ENCODE measurements at regions not wholly inside any gene's neighbourhood (a gene's known extent, or its start where the extent isn't known, plus 50 kb on each side); places are given as distances from the start of the nearest gene placed in this dataset.

DNA sequence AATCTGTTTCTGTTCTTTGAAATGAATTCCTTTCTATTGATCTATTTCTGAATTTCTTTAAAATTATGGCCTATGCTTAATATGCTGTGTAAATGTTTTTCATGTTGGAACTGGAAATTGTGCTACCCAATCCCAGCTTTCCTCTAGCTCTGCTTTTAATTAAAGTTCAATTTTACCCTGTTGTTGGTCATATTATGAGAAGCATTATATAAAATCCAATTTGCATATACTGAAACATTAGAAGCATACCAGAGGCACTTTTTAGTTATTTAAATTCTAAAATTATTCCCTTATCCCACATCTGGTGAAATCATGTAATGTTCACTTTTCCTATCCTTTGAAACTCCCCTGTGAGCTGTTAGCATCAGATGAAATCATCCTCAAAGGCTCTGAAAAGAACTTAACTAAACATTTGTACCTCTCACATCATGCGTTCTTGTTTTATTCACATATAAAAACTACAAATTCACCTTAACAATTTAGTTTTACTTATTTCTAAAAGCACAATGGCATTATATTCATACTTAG lies 160.6 kb upstream of the COL21A1 start:
- no peaks in the 10 kb centered on the region for H3K4me1 ChIP-seq (ENCODE audit: insufficient read depth, low read length)
- DNase-seq (no peak), ATAC-seq (ENCODE audit: insufficient read depth, low read depth) (no peak)
- no peak overlapping the region for H3K4me2 ChIP-seq (ENCODE audit: insufficient read depth, low read length)
- H3K9me3 ChIP-seq (ENCODE audit: insufficient read depth, low read length, severe bottlenecking): no peaks in the 10 kb centered on the region
- H3K27me3 ChIP-seq (ENCODE audit: insufficient read depth, low read length, poor library complexity): no peaks in the 10 kb centered on the region
- H3K36me3 ChIP-seq (ENCODE audit: insufficient read depth, low read length): no peaks in the 10 kb centered on the region
- TF ChIP-seq, protein P1, sequence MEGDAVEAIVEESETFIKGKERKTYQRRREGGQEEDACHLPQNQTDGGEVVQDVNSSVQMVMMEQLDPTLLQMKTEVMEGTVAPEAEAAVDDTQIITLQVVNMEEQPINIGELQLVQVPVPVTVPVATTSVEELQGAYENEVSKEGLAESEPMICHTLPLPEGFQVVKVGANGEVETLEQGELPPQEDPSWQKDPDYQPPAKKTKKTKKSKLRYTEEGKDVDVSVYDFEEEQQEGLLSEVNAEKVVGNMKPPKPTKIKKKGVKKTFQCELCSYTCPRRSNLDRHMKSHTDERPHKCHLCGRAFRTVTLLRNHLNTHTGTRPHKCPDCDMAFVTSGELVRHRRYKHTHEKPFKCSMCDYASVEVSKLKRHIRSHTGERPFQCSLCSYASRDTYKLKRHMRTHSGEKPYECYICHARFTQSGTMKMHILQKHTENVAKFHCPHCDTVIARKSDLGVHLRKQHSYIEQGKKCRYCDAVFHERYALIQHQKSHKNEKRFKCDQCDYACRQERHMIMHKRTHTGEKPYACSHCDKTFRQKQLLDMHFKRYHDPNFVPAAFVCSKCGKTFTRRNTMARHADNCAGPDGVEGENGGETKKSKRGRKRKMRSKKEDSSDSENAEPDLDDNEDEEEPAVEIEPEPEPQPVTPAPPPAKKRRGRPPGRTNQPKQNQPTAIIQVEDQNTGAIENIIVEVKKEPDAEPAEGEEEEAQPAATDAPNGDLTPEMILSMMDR (IDR thresholded peaks at IDR 0.05; ENCODE audit: borderline replicate concordance, extremely low read depth, low read length, poor library complexity, severe bottlenecking): no peak
- TF ChIP-seq EZH2 (IDR thresholded peaks at IDR 0.05; ENCODE audit: borderline replicate concordance, low read depth, low read length, severe bottlenecking): no peak
- no peak overlapping the region for H3K4me3 ChIP-seq (ENCODE audit: low read depth in 1 of 2, low read length in 2 of 2)
- H3K27ac ChIP-seq (ENCODE audit: low read length): no peak overlapping the region
- H4K20me1 ChIP-seq (ENCODE audit: insufficient read depth, low read length): no peaks in the 10 kb centered on the region
- H3K79me2 ChIP-seq (ENCODE audit: insufficient read depth, low read length): no peaks in the 10 kb centered on the region
- no peak overlapping the region for H3K9ac ChIP-seq (ENCODE audit: low read depth, low read length)
- H2AFZ ChIP-seq (ENCODE audit: low read depth, low read length): no peak overlapping the region

- ATAC-seq (ENCODE audit: insufficient read depth, low read depth) (no peak), DNase-seq (no peak)
- Histone ChIP-seq H3K27me3 (ENCODE audit: insufficient read depth, low read length, poor library complexity) (no peaks in the 10 kb centered on the region), H3K9ac (ENCODE audit: low read depth, low read length) (no peak overlapping the region), H4K20me1 (ENCODE audit: insufficient read depth, low read length) (no peaks in the 10 kb centered on the region), H3K4me3 (ENCODE audit: low read depth in 1 of 2, low read length in 2 of 2) (no peak overlapping the region), H3K27ac (ENCODE audit: low read length) (no peak overlapping the region), H3K9me3 (ENCODE audit: insufficient read depth, low read length, severe bottlenecking) (no peaks in the 10 kb centered on the region), H3K4me2 (ENCODE audit: insufficient read depth, low read length) (no peak overlapping the region), H3K4me1 (ENCODE audit: insufficient read depth, low read length) (no peaks in the 10 kb centered on the region), H2AFZ (ENCODE audit: low read depth, low read length) (no peak overlapping the region), H3K36me3 (ENCODE audit: insufficient read depth, low read length) (no peaks in the 10 kb centered on the region), H3K79me2 (ENCODE audit: insufficient read depth, low read length) (no peaks in the 10 kb centered on the region)
- TF ChIP-seq, protein P1 (IDR thresholded peaks at IDR 0.05; ENCODE audit: borderline replicate concordance, extremely low read depth, low read length, poor library complexity, severe bottlenecking): no peak
- no peak for TF ChIP-seq EZH2 (IDR thresholded peaks at IDR 0.05; ENCODE audit: borderline replicate concordance, low read depth, low read length, severe bottlenecking)
Observed at GRCh38 chr6:56406276-56407269, 159.2 kb upstream of the COL21A1 start.

DNA sequence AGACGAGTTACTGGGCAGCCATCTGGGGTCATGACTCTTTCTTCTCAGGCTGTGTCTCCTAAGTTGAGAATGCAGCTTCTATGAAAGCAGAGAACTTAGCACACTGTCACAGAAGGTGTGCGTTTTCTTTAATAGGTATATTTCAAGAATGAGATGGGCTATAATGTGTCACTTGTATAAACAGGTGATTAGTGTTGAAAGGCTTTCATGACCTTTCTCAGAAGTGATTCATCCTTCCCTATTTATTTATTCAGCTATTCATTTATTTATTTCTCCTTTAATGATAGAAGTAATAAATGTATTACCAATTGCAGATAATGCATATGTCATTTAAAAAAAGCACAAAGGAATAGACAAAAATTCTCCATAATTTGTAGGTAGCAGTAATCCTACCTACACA lies 157.2 kb upstream of the COL21A1 start:
- no peak for ATAC-seq (ENCODE audit: insufficient read depth, low read depth)
- Histone ChIP-seq H3K27me3 (ENCODE audit: insufficient read depth, low read length, poor library complexity) (no peaks in the 10 kb centered on the region), H3K4me1 (ENCODE audit: insufficient read depth, low read length) (no peaks in the 10 kb centered on the region), H3K79me2 (ENCODE audit: insufficient read depth, low read length) (no peaks in the 10 kb centered on the region), H3K4me2 (ENCODE audit: insufficient read depth, low read length) (no peak overlapping the region), H3K9ac (ENCODE audit: low read depth, low read length) (no peak overlapping the region), H3K27ac (ENCODE audit: low read length) (no peak overlapping the region), H3K36me3 (ENCODE audit: insufficient read depth, low read length) (no peaks in the 10 kb centered on the region), H2AFZ (ENCODE audit: low read depth, low read length) (no peak overlapping the region), H3K9me3 (ENCODE audit: insufficient read depth, low read length, severe bottlenecking) (no peaks in the 10 kb centered on the region), H4K20me1 (ENCODE audit: insufficient read depth, low read length) (no peaks in the 10 kb centered on the region), H3K4me3 (ENCODE audit: low read depth in 1 of 2, low read length in 2 of 2) (no peak overlapping the region)
- no peak for DNase-seq
- TF ChIP-seq, protein P1 (IDR thresholded peaks at IDR 0.05; ENCODE audit: borderline replicate concordance, extremely low read depth, low read length, poor library complexity, severe bottlenecking): no peak
- TF ChIP-seq EZH2 (IDR thresholded peaks at IDR 0.05; ENCODE audit: borderline replicate concordance, low read depth, low read length, severe bottlenecking): no peak
